H9 (cell line): ENCODE measurements at regions not wholly inside any gene's neighbourhood (a gene's known extent, or its start where the extent isn't known, plus 50 kb on each side); places are given as distances from the start of the nearest gene placed in this dataset.

Source experiments
- DNase-seq: peaks from one replicate; pipeline ENCODE4 v3.0.0-alpha.2; 2017
- H2AFZ ChIP-seq: one replicate; pipeline ENCODE4 v1.6.1; 2013; ENCODE audit warnings: mild to moderate bottlenecking, low read length, control low read depth, moderate library complexity
- H2AK5ac ChIP-seq: 2 replicates; pipeline ENCODE4 v1.6.1; 2013; ENCODE audit warnings: low read length, control low read depth, mixed read lengths; ENCODE audit not compliant: insufficient read length
- H2BK120ac ChIP-seq: one replicate; pipeline ENCODE4 v1.6.1; 2013; ENCODE audit warnings: low read depth, mild to moderate bottlenecking, low read length, control low read depth, inconsistent platforms; ENCODE audit not compliant: poor library complexity, severe bottlenecking
- H2BK12ac ChIP-seq: 2 replicates; pipeline ENCODE4 v1.6.1; 2013; ENCODE audit warnings: low read length, control low read depth, mixed read lengths, low read depth; ENCODE audit not compliant: insufficient read length
- H2BK15ac ChIP-seq: 2 replicates; pipeline ENCODE4 v1.6.1; 2013; ENCODE audit warnings: low read depth, low read length, control low read depth
- H2BK20ac ChIP-seq: one replicate; pipeline ENCODE4 v1.6.1; 2013; ENCODE audit warnings: low read depth, mild to moderate bottlenecking, low read length, control low read depth, inconsistent platforms; ENCODE audit not compliant: poor library complexity, severe bottlenecking
- H2BK5ac ChIP-seq: 2 replicates; pipeline ENCODE4 v1.6.1; 2013; ENCODE audit warnings: low read length, control low read depth, mixed read lengths; ENCODE audit not compliant: insufficient read length
- H3K14ac ChIP-seq: 2 replicates; pipeline ENCODE4 v1.6.1; 2013; ENCODE audit warnings: low read length, control low read depth; ENCODE audit not compliant: insufficient read depth
- H3K18ac ChIP-seq: 2 replicates; pipeline ENCODE4 v1.6.1; 2013; ENCODE audit warnings: low read depth, mild to moderate bottlenecking, mixed read lengths, low read length, control low read depth; ENCODE audit not compliant: insufficient read length
- H3K23ac ChIP-seq: 2 replicates; pipeline ENCODE4 v1.6.1; 2013; ENCODE audit warnings: low read length, control low read depth, mixed read lengths, low read depth; ENCODE audit not compliant: insufficient read length
- H3K23me2 ChIP-seq: 2 replicates; pipeline ENCODE4 v1.6.1; 2013; ENCODE audit warnings: low read depth, mild to moderate bottlenecking, mixed read lengths, low read length, control low read depth; ENCODE audit not compliant: insufficient read length, poor library complexity, severe bottlenecking
- H3K27ac ChIP-seq: 2 replicates; pipeline ENCODE4 v1.5.1; 2013; ENCODE audit warnings: low read length, control low read depth, mixed read lengths, low read depth; ENCODE audit not compliant: insufficient read length
- H3K27me3 ChIP-seq: 2 replicates; pipeline ENCODE4 v1.6.1; 2013; ENCODE audit warnings: low read length, control low read depth, inconsistent platforms; ENCODE audit not compliant: insufficient read depth
- H3K4ac ChIP-seq: 2 replicates; pipeline ENCODE4 v1.6.1; 2013; ENCODE audit warnings: low read depth, mild to moderate bottlenecking, control low read depth, inconsistent platforms, low read length, moderate library complexity
- H3K4me1 ChIP-seq: 2 replicates; pipeline ENCODE4 v1.6.1; 2013; ENCODE audit warnings: low read length, control low read depth, inconsistent platforms; ENCODE audit not compliant: insufficient read depth
- H3K4me2 ChIP-seq: 2 replicates; pipeline ENCODE4 v1.6.1; 2013; ENCODE audit warnings: low read length, control low read depth, mixed read lengths; ENCODE audit not compliant: insufficient read length, insufficient read depth
- H3K56ac ChIP-seq: 2 replicates; pipeline ENCODE4 v1.6.1; 2013; ENCODE audit warnings: low read depth, mild to moderate bottlenecking, mixed read lengths, low read length, control low read depth; ENCODE audit not compliant: insufficient read length
- H3K79me1 ChIP-seq: 2 replicates; pipeline ENCODE4 v1.6.1; 2013; ENCODE audit warnings: low read depth, mild to moderate bottlenecking, moderate library complexity, low read length, control low read depth, inconsistent platforms; ENCODE audit not compliant: insufficient read depth, poor library complexity, severe bottlenecking
- H3K79me2 ChIP-seq: 2 replicates; pipeline ENCODE4 v1.6.1; 2013; ENCODE audit warnings: low read length, control low read depth, inconsistent platforms; ENCODE audit not compliant: insufficient read depth
- H3K9ac ChIP-seq: 2 replicates; pipeline ENCODE4 v1.6.1; 2013; ENCODE audit warnings: low read length, control low read depth, mixed read lengths; ENCODE audit not compliant: insufficient read length; ENCODE audit errors: extremely low read depth
- H3K9me3 ChIP-seq: one replicate; pipeline ENCODE4 v1.6.1; 2013; ENCODE audit warnings: low read depth, low read length, inconsistent platforms; ENCODE audit not compliant: control insufficient read depth
- H3T11ph ChIP-seq: one replicate; pipeline ENCODE4 v1.6.1; 2013; ENCODE audit warnings: mild to moderate bottlenecking, low read length, control low read depth, inconsistent platforms
- H4K20me1 ChIP-seq: one replicate; pipeline ENCODE4 v1.6.1; 2013; ENCODE audit not compliant: control insufficient read depth, insufficient read length, insufficient read depth
- H4K5ac ChIP-seq: 2 replicates; pipeline ENCODE4 v1.6.1; 2013; ENCODE audit warnings: low read depth, mild to moderate bottlenecking, mixed read lengths, low read length, control low read depth; ENCODE audit not compliant: insufficient read length
- H4K8ac ChIP-seq: replicated peaks from 2 replicates; pipeline ENCODE4 v1.6.1; 2013; ENCODE audit warnings: low read length, control low read depth, mixed read lengths, low read depth; ENCODE audit not compliant: insufficient read length
- H4K91ac ChIP-seq: 2 replicates; pipeline ENCODE4 v1.6.1; 2013; ENCODE audit warnings: low read depth, mild to moderate bottlenecking, moderate library complexity, mixed read lengths, low read length, control low read depth; ENCODE audit not compliant: insufficient read length
- H3K27ac Mint-ChIP-seq, 3 experiments: 2 replicates in 2 of 3; 3 replicates in 1 of 3; pipeline ENCODE4 v1.8.0; 2020 to 2021; ENCODE audit warnings: mixed read lengths in 3 of 3, mild to moderate bottlenecking in 1 of 3, moderate library complexity in 1 of 3
- H3K27me3 Mint-ChIP-seq: 2 replicates; pipeline ENCODE4 v1.8.0; 2021; ENCODE audit warnings: low read depth, mild to moderate bottlenecking, moderate library complexity, mixed read lengths
- H3K36me3 Mint-ChIP-seq, 3 experiments: 2 replicates in 2 of 3; 3 replicates in 1 of 3; pipeline ENCODE4 v1.8.0; 2020 to 2021; ENCODE audit warnings: low read depth in 3 of 3, mixed read lengths in 3 of 3; ENCODE audit not compliant: insufficient read depth in 1 of 3
- H3K4me1 Mint-ChIP-seq, 2 experiments: 2 replicates each; pipeline ENCODE4 v1.8.0; 2020; ENCODE audit warnings: mixed read lengths in 2 of 2
- H3K4me3 Mint-ChIP-seq, 2 experiments: 2 replicates in 1 of 2; 3 replicates in 1 of 2; pipeline ENCODE4 v1.8.0; 2020 to 2021; ENCODE audit warnings: mild to moderate bottlenecking in 2 of 2, mixed read lengths in 2 of 2, moderate library complexity in 1 of 2
- H3K9me3 Mint-ChIP-seq, 2 experiments: 2 replicates in 1 of 2; 3 replicates in 1 of 2; pipeline ENCODE4 v1.8.0; 2020; ENCODE audit warnings: mild to moderate bottlenecking in 2 of 2, mixed read lengths in 2 of 2, moderate library complexity in 1 of 2
- CTCF ChIP-seq: fragments of 200-600 bp; sonication (generic); conservative IDR thresholded peaks from 3 replicates; pipeline ENCODE4 v1.8.0; 2021; ENCODE audit warnings: antibody characterized with exemption, mild to moderate bottlenecking
- WGBS: extraction: QIAGEN DNeasy Blood & Tissue Kit; methylation state at CpG from one replicate; pipeline ENCODE4 v1.1.7; 2013; ENCODE audit warnings: missing lambda C conversion rate, low lambda C conversion rate, mixed read lengths; ENCODE audit not compliant: insufficient read length; ENCODE audit errors: extremely low coverage; 5-methylcytosine and 5-hydroxymethylcytosine counted together

- Histone ChIP-seq H4K91ac (no peak overlapping the region), H2BK120ac (no peak overlapping the region), H3K27me3 (no peaks in the 10 kb centered on the region; the same call in 1 of the 2 replicates), H3K79me2 (no peaks in the 10 kb centered on the region), H3K27ac (no peak overlapping the region), H3K14ac (no peak overlapping the region), H2BK15ac (no peak overlapping the region), H3K79me1 (no peaks in the 10 kb centered on the region), H3T11ph (no peak overlapping the region), H2BK20ac (no peak overlapping the region), H4K8ac (no peak overlapping the region), H3K4me2 (no peak overlapping the region), H2BK5ac (no peak overlapping the region), H3K23me2 (no peaks in the 10 kb centered on the region), H3K4ac (no peak overlapping the region), H4K20me1 (no peaks in the 10 kb centered on the region), H2BK12ac (no peak overlapping the region), H3K4me1 (peaks cover 3% of the 10 kb centered on the region; the same call in 1 of the 2 replicates), H3K23ac (no peak overlapping the region), H4K5ac (no peak overlapping the region), H3K18ac (no peak overlapping the region), H3K56ac (no peak overlapping the region), H2AFZ (no peak overlapping the region), H2AK5ac (no peak overlapping the region), H3K9me3 (no peaks in the 10 kb centered on the region), H3K9ac (no peak overlapping the region)
- H3K36me3 Mint-ChIP-seq: peaks cover 0 to 2% (median 0%) of the 10 kb centered on the region in 3 experiments; a peak in 2 of 7 replicates
- no peak for DNase-seq
- TF ChIP-seq CTCF: no peak
- WGBS: no CpG with 5 or more reads among the region's 8 CpGs
- H3K4me1 Mint-ChIP-seq: peaks cover 42 to 51% of the 10 kb centered on the region in 2 experiments
- peak overlapping the region in 1 of 3 experiments; percentile 76; a peak in 2 of 7 replicates for H3K27ac Mint-ChIP-seq
- H3K27me3 Mint-ChIP-seq: peaks cover 14% of the 10 kb centered on the region
- no peaks in the 10 kb centered on the region; a peak in 2 of 5 replicates for H3K9me3 Mint-ChIP-seq
- peak overlapping the region in 1 of 2 experiments; percentile 50; a peak in 1 of 5 replicates for H3K4me3 Mint-ChIP-seq
Measured at GRCh38 chr10:35950226-35950625, 308.1 kb upstream of the FZD8 start.
